Fibroblast of skin of right biceps (primary cell): ENCODE measurements at regions not wholly inside any gene's neighbourhood (a gene's known extent, or its start where the extent isn't known, plus 50 kb on each side); places are given as distances from the start of the nearest gene placed in this dataset.

Source experiments
- DNase-seq: peaks from one replicate; pipeline ENCODE4 v3.0.0-alpha.2; 2013

DNA sequence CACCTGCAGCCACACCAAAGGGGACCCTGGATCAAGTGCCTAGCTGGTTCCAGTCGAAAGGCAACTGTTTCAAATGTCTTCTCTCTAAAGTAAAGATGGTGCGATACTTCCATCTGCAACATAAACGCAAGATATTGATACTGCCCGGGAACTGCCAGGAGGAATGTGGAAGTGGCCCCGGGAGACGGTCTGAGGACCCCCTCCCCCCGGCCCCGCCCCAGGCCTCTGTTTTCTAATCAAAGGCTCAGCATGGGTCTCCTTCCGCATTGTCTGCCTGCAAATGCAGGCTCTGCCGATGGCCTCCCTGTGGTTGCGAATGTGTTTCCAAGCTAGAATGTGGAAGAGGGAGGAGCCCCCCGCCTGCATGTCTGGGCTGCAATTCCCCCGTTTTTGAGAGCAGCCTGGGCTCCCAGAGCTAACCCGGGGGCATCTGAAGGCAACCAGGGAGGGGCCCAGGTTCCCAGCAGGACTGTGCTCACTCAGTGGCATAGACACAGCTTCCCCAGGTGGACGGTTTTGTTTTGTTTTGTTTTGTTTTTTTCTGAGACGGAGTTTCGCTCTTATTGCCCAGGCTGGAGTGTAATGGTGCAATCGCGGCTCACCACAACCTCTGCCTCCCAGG, 223.9 kb upstream of the PPP2R2D start:
- no peak for DNase-seq

DNA sequence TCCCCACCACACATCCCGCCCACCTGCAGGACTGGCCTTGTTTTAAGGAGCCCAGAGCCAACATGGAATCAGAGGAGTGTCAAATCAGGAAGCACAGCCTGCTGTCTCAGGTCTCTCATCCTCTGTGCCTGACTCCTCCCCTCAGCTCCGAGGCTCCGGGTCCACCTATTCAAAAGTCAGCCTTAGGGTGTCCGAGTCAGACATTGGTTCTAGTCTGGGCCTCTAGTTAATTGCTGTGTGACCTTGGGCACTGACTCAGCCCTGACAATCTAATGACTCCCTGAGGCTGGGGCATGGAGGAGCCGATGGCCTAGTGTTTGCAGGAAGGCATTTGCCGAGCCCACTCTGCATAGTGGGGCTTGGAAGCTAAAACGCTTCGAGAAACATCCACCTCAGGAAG, 223.1 kb upstream of the PPP2R2D start:
- no peak for DNase-seq

DNA sequence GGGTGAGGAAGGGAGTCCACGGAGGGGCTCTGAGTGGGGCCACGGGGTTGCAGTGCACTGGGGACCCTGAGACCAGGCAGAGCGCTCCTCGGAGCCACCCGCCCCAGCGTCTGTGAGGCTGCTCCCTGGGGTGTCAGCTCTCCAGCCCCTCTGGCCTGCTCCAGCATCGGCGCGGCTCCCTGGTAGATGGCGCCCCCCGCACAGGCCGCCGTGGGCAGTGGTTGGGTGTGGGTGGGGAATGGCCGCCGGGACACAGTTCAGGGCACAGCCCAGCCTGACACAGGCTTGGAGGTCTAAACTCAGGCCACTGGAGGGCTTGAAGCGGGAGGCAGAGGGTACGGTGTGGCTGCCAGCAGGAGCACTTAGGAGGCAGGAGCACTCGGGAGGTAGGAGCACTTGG, 222.6 kb upstream of the PPP2R2D start:
- DNase-seq, result no peak

DNA sequence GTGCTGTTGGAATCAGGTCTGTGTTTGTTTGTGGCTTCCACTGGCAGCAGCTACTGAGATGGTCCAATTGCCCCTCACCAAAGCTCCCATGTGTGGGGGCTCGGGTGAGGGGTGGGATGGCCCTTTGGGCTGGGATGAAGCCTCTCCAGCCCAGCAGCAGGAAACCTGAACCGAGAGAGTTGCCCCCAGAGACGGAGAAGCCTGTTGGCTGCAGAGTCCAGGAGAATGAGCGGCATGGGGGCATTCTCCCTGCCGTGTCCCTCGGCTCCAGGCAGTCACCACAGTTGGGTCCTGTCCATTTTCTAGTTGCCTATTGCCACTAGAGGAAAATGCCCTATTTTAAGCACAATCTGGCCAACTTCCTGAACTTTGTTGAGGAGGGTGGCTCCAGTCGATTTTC, 222.2 kb upstream of the PPP2R2D start:
- DNase-seq, result no peak

DNA sequence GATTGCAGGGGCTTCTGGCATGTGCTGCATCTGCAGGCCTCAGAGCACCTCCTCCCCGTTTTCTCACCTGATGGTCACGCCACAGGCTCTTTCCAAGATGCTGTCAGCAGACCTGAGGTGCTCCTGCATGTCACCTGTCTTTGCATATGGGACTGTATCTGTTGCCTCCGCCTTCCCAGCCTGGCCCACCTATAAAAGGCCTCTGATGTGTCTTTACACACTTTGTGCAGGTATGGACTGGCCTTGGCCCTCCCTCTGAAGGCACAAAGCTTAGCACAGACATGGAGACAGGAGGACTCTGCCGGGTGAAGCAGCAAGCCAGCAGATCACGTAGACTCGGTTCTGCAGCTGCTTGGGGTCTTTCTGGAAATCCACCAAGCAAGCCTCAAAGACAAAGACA, 220.9 kb upstream of the PPP2R2D start:
- no peak for DNase-seq

DNA sequence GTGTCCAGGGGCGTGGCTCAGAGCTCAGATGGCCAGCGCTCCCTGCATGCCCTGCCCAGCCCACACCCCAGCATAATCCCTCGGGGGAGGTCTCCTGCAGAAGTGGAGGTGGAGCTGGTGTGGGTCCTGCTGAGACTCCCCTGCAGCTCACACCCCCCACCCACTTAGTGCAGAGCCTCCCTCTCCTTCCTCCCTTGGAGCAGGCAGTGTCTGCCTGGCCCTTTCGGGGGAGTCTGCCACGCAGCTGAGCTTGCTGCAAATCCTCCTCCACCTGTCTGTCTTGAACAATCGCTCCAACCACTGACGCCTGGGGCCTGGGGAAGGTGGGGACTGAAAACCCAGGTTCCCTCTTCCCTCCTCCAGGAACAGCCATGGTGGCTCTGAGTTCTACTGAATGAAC, 219.7 kb upstream of the PPP2R2D start:
- no peak for DNase-seq

DNA sequence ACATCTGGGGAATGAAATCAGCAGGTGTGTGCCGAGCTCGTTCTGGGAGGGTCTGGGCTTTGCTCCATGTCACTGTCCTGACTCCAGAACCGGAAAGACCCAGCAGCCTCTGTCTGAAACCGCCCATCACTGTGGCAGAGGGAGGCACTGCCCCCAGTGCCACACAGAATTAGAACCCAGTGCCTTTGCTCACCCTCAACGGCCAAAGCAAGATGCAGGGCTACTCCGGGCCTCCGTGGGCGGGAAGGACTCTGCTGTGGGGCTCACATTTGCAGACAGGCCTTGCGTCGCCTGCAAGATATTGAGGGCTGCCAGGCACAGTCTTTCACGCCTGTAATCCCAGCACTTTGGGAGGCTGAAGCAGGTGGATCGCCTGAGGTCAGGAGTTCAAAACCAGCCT, 219.2 kb upstream of the PPP2R2D start:
- DNase-seq, result no peak

DNA sequence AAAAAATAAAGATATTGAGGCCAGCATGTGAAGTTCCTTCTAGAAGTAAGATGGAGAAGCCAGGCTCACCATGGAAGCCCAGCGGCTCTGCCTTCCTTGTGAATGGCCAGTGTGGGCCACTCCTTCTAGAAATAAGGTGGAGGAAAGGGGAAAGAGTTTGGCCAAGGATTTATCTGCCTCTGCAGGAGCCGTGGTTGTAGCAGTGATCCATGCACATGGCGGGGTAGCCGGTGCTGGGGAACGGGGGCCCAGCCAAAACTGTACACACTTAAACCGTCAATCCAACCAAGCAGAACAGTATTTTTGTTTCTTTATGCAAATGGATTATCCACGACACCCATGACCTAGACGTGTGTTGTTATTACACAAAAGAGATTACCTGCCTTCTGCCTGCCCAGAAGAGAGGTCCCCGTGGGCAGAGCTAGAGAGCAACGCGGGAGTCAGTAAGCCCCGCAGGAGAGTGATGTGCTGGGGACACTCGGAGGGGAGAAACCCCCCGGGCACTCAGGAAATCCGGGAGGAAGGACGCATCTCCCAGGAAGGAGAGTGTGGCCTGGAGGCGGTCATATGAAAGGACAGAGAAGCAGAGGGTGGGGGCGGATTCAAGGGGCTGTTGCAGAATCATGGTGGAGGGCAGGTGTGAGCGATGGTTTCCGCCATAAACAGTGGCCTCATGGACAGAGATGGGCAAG, 218.4 kb upstream of the PPP2R2D start:
- no peak for DNase-seq

DNA sequence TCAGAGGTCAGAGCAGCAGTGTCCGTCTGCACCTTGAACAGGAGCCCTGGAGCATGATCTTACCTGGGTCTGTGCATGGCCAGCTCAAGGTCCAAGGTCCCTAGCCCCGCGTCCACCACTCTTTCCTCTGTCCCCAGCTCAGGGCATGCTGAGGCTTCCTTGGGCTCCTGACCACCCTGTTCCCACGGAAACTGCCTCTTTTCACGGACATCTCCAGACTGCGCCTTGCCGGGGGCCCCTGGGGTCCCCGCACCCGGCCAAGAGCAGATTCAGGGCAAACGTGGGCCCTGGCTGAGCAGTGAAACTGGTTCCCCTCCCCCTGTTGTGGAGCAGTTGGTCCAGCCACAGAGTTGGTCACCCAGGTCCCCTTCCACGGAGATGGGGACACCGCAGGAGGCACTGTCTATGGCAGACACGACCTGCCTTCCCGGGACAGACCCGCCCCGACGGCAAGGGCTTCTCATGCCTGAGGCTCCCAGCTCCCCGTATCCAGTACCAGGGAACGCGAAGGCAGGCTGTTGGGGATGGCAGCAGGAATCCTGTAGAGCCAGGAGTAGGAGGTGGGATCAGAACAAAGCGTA, 217.4 kb upstream of the PPP2R2D start:
- no peak for DNase-seq

DNA sequence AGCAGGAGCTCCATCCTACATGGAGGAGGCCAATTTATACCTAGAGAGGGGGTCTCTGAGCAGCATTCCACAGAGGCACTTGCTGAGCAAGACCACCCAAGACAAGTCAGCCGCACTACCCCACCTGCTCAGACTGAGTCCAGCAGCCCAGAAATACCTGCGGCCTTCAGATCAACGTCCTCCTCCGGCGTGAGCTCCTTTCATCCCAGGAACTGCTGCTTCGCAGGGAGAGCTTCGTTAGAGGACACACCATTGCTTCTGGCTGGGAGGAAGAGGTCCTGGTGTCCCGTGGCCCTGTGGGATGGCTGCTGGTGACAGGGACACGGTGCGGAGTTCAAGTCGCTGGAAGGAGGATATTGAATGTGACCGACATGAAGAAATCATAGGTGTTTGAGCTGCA, 216.9 kb upstream of the PPP2R2D start:
- no peak for DNase-seq

DNA sequence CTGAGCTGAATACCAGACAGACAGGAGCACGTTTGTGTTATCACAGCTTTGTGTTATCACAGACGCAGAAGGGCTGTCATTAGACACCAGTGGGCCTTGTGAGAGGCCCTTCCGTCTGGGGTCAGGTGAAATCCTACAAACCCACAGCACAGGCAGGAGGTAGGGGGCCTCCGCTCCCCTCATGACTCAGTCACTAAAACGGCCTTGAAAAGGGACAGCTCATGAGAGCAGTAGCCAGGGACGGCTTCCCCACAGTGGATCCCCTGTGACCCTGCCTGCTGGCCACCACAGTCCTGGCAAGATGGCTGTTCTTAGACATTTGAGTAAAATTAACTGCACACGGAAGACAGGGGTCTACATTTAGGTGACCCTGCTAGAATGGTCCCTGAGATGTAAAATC, 215.8 kb upstream of the PPP2R2D start:
- no peak for DNase-seq

DNA sequence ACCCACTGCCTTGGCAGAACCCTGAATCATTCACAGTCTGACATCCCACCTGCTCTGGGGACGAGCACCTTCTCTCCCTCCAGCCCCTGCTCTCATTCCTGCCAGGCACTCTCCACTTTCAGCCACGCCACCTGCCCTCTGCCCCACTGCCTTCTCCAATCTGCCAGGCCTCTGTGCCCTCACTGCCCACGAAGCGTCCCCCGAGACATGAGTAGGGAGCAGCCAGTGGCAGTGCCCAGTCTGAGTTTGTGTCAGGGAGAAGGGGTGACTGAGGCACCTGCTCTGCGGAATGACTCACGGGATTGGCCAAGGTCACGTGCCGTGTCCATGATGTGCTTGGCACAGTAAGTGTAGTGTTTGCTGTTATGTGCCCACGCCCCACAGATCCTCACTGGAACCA, 215.2 kb upstream of the PPP2R2D start:
- no peak for DNase-seq

DNA sequence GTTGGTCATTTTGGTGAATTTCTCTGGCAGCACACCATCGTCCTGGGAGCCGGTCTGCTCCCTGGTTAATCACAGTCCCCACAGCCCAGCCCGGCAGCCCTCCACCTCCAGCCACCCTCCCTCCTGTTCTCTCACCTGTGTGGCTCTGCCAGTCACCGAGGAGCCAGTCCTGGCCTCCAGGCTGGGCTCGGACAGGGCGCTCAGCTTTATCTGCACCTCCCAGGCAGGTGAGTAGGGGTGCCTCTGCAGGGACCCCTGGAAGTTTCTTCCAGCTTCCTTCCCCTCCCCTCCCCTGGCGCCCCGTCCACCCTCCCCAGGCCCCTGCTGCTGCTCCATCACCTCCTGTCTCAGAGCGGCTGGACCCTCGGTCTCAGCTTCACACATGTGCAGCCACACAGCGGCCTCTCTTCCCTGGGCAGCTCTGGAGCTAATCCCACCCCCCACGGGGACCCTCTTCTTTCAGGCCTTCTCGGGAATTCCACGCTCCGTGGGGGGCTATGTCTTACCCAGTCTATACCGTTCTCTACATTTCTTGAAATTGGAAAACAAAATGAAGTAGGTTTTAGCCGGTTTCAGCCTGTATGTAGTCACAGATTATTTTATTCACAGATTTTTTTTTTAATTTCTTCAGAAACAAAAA, 213.9 kb upstream of the PPP2R2D start:
- DNase-seq, result no peak

DNA sequence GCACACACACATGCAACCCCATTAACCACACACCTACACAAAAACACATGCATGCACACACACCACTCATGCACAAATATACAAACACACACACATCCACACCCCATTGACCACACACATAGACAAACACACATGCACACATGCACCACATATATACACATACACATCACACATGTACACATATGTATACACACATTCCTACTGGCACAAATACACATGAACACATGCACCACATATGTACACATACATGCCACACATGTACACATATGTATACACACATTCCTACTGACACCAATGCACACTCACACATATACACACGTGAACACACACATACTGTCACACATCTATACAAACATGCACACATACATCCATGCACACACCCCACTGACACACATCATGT, 212.5 kb upstream of the PPP2R2D start:
- DNase-seq, result no peak

DNA sequence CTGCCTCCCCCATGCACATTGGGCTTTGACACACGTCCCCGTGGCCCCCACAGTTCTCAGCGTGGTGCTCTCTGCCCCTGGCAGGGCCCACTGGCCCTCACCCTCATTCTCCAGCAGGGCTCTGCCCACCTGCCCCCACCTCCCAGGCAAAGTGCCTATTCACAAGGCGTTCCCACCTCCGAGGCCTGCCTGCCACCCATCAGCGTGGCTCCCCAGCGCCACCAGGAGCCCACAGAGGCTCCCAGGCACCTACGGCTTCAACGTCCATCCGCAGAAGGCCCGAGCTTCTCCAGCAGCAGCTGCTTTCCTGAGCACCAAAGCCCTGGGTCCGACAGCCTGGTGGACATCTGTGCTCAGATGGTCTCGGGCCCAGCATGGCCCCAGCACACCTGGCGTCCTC, 211.8 kb upstream of the PPP2R2D start:
- no peak for DNase-seq

DNA sequence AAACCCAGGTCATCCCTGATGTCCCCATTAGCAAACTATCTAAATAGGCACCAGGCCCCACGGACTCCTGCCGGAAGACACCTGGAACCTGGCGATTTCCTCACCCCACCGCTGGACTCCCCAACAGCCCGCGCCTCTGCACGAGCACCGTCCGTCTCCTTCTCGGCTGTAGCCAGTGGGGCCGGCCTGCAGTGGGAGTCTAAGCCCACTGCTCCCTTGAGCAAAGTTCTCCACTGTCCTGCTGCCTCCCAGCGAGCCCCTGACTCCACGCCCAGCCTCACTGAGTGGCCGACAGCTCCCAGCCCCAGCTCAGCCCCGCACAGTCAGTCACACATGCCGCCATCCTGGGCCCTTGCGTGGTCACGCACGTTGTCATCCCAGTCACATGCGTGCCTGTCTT, 211.3 kb upstream of the PPP2R2D start:
- no peak for DNase-seq

DNA sequence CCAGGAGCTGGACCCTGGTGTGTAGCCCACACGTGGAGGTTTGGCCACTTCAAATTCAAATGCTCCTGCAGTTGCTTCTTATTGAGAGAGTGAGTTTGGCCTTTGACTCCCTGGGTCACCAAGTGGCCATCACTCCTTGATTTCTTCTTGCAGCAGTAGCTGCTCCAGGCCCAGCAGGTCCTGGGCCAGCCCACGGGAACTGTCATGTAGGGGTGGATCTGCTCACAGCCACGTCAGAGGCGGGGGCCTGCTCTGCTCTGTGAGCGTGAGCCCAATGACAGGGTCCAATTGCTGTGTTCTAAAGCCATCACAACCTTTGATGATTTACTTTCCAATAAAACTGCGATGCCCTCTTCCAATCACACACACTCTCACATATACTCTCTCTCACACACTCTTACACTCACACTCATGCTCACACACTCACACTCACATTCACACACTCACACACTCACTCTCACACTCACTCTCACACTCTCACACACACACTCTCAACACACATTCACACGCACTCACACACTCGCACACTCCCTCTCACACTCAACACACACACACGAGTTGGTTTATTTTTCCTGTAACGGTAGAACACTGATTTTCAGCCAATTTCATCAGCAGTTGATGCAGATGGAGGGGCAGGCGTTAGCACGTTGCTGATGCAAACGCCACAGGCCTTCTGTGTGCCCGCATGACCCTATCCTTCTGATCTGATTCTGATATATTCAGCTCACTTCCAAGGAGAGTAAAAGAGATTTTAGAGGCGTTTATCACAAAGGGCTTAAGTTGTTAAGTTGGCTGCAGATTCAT, 210.7 kb upstream of the PPP2R2D start:
- DNase-seq, result no peak

DNA sequence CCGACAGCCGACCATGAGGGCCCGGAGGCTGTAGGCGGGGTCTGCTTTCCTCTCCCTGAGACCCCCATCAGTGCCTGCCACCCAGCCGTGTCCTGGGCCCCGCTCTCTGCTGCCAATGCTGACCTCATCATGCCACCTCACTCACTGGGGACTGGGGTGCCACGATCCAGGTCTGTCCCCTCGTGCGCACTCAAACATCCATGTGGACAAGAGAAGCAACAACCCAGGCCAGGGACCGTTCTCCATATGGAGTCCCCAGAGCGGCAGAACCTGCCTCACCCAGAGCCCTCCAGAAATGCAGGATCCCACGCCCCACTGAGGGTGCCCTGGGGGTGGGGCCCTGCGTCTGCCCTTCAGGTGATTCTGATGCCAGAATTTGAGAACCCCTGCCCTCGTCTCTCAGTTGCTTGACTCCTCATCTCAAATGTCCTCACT, 210.0 kb upstream of the PPP2R2D start:
- DNase-seq, result no peak

DNA sequence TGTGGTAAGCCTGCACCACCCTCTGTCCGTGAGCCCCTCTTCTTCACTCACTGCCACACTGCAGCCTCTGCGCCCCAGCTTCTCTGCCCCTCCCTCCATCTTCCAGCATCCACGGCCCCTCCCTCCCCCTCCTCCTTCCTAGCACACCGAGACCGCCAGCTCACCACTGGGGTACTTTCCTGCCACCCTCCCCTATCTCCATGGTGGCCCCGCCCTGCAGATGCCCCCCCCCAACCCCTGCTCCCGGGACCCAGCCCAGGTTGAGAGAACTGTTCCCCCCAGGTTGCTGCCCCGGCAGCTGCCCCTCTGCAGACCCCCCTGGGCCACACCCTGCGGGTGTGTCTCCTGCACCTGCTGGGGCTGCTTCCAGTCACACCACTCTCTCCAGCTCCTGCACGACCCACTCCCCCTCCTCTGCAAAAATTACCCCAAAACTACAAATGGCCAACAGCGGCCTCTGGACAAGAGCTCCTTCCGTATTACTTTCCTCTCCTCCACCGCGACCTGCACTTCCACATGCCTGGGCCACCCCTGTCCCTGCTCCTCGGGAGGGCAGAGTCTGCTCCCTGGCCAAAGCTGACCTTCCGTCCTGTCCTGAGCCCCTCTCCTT, 209.2 kb upstream of the PPP2R2D start:
- no peak for DNase-seq

DNA sequence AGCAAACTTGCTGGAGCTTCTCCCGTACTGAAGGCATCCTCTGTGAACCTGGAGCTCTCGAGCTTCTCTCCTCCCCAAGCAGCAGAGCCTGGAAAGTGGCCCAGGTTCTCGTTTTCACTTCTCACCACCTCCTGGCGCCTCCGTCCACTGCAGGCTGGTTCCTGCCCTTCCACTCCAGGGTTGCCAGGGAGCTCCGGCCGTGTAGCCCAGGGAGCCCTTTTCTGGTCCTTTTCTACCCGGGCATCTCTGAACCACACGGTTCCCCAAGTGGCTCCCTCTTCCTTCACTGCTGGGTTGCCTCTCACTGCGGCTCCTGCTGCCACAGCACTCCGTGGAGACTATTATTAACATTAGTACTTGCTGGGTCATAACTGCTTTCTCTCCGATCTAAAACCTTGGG, 208.6 kb upstream of the PPP2R2D start:
- no peak for DNase-seq

DNA sequence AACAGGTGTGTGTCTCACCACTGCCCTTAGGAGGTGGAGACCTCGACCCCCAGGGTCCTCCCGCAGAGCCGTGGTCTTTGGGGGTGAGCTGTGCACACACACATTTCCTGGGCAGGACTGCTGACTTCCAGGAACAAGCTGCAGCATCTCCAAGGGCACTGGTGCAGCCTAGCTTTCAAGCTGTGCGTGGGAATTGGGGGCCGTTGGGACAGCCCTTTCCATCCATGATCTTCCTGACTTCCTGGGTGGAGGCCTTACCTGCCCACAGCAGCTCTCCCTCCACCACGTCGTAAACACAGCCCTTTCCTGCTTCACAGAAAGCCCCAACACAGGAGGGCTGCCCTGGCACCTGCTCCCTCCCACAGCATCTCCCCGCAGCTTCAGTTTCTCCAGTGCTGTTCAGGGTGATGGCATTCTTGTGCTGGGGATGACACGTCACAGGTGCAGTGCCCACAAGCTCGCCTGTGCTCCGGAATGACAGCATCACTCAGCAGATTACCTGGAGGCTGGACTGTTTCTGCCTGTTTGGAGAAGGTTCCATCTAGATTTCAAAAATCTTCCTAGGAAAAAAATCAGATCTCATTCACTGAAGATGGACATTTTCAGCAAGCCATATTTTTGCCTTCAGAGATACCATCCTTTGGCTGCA, 208.0 kb upstream of the PPP2R2D start:
- no peak for DNase-seq

DNA sequence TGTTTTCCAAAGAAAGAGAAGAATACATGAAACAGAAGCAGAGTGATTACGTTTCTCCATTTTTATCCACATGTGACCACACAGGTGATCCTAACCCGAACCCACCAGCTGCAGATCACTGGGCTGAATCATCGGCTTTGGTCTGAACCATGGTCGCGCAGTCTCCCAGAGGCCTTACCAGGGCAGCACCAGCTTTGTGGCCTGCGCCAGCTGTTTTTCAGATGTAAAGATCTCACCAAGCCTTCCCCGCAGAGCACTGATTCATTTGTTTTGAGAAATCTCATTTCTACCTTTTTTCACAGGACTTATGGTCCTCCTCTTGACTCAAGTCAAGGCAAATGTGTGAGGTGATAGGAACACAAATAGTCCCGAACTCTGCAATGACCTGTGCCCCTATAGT, 207.0 kb upstream of the PPP2R2D start:
- no peak for DNase-seq
